ENCODE measurements at regions not wholly inside any gene's neighbourhood (a gene's known extent, or its start where the extent isn't known, plus 50 kb on each side); places are given as distances from the start of the nearest gene placed in this dataset.

DNA sequence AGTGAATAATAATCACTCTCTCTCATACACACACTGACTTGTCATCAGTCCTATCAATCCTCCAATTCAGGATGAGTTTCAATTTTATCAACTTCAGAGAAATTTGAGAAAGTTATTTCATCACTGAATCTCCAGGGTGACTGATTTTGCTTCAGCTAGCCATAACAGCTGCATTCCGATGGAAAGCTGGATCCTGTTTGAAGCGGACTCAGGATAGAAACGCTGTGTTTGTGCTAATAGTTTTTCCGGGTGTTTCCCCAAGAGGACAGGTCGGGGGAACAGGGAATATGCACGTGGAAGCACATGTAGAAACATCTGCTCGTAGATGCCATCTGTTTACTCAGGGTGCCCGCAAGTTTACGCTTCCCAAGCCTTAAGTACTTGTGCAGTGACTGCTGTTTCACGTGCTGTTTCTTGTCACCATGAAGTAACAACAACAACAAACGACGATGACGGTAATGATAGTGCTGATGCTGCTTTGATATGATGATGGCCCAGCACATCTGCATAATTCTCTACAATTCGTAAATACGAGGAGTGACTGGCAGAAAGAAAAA lies 263.7 kb upstream of the DAPK1 start:
- FAIRE-seq (no peak), DNase-seq (ENCODE audit: insufficient read length, low spot score) (no peak)

DNA sequence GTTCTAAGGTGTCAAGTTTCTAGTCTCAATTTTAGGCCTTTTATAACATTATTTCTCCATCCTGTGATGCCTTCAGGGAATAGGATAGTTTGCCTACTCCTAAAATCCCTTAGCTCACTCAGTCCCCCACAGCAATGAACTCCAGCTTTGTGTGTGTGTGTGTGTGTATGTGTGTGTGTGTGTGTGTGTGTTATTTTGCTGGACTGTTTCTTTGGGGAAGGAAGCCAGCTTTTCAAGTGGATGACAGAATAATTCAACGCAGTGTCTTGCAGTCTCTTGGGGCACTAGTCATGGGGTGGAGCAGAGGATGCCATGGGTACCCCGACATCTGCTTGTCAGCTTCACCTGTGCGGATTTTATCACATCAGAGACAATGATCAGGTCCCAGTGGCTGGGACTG lies 262.8 kb upstream of the DAPK1 start:
- no peak for FAIRE-seq
- no peak for DNase-seq (ENCODE audit: insufficient read length, low spot score)

DNA sequence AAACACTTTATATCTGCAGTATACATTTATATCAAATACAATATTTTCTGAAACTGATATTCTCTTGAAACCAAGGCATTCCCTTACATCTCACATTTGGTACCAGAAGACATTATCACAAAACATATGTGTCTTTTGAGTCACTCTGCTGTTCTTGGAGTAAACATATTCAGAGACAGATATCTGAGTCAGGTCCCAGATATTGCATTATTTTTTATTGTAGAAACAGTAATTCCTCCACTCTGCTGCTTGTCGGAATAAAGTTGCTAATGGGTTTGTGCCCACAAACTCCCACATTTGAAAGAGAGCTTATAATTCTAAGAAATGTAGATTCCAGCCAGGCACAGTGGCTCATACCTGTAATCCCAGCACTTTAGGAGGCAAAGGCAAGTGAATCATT lies 261.1 kb upstream of the DAPK1 start:
- FAIRE-seq (no peak), DNase-seq (ENCODE audit: insufficient read length, low spot score) (no peak)

DNA sequence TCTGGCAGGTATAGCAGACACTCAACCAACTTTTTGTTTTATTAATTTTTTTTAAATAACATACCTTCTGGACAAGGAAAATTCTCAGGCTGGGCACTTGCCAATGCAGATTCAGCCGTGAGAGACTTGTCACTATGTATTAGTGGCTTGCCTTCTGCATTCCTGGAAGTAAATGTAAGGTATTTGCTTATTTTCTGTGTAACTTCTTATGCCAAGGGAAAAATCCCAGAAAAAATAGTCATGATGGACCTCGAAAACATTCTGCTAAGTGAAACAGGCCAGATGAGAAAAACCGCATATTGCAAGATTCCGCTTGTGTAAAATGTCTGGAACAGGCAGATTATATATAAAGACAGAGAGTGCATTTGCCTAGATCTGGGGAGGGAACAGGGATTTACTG lies 260.3 kb upstream of the DAPK1 start:
- FAIRE-seq (no peak), DNase-seq (ENCODE audit: insufficient read length, low spot score) (no peak)

DNA sequence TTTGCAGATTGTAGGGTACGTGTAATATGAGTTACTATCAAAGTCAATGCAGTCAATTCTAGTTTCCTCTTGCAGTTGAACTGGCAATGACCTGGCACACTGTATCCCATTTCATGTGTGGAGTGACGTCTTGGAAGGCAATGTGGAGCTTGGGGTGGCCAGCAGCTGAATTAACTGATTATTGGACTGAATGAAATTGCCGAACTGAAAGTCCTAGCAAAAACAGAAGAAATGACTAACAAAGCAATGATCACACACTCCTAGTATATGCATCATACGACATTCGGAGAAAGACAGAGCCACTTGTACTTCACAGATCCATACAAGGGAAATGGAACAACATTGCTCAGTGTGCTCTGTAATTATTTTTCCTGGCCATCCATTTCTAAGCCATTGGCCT lies 259.1 kb upstream of the DAPK1 start:
- DNase-seq (ENCODE audit: insufficient read length, low spot score) (no peak), FAIRE-seq (no peak)

DNA sequence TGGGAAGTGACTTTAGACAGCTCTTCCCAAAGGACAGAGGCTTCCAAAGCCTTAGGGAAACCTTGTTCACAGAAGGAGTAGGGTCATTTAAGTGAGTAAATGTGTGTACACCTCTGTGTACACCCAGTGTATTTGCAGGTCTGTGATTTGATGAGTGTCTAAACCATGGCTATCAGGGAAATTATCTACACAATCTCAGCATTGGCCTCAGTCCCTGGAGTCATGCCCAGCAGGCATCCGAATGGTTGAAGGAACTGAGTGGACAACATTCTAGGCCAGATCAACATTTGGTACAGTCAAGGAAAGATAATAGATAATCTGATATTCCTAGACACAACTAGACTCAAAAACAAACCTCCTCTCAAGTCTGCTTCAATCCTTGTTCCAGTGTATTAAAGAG lies 258.4 kb upstream of the DAPK1 start:
- FAIRE-seq (no peak), DNase-seq (ENCODE audit: insufficient read length, low spot score) (no peak)

DNA sequence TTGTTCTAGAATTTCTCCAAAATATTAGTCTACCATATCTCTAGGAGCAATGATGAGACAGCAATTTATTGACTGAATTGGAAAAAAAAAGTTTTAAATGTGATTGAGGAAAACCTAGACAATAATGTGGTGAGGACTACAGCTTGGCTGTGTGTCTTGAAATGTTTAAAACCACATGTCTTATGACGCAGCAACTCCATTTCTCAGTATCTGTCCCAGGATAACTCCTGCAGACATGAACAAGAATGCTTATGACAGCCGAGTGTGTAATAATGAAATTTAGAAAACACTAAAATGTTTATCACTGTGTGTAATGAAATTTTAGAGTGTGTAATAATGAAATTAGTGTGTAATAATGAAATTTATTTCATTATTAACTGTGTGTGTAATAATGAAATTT lies 254.1 kb upstream of the DAPK1 start:
- FAIRE-seq (no peak), DNase-seq (ENCODE audit: insufficient read length, low spot score) (no peak)

DNA sequence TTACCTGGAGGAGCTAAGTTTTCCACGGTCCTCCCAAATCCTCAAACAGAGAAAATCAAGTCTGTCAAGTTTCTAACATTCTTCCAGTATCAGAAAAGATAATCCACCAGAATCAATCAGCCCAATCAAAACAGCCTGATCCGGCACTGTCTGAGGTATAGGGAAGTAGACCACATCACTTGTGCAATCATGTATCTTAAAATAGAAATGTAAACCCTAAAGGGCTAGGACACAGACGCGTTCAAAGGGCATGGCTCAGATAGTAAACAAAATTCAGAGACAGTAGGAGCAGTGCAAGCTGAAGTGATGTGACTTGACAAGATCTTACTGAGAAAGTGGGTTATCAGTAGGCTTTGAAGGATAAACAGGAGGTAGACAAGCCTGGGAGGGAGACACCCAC lies 252.4 kb upstream of the DAPK1 start:
- DNase-seq (ENCODE audit: insufficient read length, low spot score), result no peak
- FAIRE-seq, result no peak

DNA sequence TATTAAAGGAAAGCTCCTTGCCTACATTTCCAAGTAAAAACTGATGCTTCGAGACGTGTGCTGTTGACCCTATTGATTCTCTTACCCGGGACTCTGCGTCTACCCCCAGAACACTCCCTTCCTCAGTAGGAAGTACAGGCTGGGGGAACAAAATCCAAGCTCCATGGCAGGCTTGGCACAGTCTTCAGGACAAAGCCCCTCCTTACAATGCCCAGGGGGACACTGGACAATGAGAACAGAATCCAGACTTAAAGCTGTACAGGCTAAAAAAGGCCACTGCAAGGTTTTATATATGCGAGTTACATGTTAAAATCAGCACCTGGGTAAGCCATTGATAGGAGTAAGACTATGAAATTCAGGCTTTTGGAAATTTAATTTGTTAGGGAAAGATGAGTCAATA lies 250.6 kb upstream of the DAPK1 start:
- DNase-seq (ENCODE audit: insufficient read length, low spot score) (no peak), FAIRE-seq (no peak)

DNA sequence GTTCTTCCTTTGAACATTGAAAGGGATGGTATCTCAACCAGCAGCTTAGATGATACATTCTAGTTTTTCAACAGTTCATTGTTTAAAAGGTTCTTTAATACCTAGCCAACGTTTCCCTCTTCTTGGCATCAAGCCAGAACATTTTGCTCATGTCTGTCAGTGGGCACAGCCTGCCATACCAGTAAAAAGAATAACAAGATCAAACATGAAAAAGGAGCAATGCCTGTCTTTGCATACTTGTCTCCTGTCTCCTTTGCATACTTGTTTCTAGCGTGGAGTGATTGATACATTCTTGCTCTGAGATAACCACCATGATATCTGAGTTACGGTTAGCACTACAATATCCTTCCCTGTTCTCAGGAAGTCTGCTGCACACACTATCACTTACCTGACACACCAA lies 248.6 kb upstream of the DAPK1 start:
- no peak for DNase-seq (ENCODE audit: insufficient read length, low spot score)
- no peak for FAIRE-seq

DNA sequence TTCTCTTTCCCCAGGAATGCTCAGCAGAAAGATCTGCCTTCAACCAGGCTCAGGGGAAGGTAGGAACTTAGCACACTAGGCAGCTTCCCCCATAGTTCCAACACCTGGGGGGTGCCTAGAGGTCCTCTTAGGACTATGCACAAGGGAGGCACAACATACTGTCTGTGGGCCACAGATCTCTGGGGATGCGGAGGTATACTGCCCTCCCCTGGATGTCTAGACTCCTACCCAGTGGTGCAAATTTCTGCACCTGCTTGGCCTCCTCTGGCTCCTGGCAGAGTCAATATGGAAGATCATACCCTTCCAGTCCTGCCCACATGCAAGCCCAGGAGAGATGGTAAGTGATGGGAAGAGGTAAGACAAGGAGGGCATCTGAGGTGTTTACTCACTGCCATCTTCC lies 247.5 kb upstream of the DAPK1 start:
- FAIRE-seq (no peak), DNase-seq (ENCODE audit: insufficient read length, low spot score) (no peak)

DNA sequence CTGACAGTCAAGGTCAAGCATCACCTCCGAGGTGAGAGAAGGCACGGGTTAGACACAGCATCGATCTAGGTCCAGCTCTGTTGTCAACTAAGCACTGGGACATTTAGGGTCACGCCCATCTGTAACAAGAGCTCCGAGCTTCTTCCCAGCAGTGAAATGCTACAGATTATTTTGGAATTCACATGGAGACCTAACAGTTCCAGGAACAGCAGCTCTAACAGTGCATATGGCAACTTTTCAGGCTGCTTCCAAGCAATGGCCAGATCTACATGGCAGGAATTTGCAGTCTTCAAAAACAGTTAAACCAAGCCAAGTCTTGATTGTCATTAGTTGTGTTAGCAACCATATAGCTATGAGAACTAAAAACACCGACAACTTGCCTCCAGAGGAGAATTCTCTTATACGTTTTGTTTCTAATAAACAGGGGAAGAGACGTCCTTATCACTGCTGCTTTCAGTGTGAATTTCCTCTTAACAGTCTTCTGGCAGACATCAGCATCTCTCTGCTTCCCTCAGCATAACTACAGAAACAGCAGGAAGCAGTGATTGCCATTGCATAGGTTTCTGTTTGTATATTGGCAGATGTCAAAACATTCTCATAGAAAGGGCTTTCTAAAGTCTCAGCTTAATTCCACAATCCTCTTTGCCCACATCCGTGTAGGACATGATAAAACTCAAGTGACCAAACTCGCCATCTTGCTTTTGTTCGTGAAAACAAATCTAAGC lies 242.1 kb upstream of the DAPK1 start:
- DNase-seq (ENCODE audit: insufficient read length, low spot score) (no peak), FAIRE-seq (no peak)

DNA sequence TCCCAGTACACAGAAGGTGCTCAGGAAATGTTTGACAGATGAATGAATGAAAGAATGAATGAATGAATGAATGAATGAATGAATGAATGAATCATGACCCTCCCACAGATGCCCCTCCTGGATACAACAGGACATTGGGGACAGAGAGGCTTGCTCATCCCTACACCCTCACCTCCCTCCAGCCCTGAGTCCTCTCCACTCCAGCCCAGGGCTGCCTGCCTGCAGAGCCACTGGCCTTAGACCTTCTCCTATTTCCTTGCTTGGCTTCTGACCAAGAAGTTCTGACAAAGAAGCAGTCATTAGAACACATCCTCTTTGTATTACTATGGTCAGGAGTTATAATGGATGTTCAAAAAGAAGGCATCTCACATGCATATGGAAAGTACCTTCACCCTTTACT lies 240.7 kb upstream of the DAPK1 start:
- DNase-seq (ENCODE audit: insufficient read length, low spot score), result no peak
- no peak for FAIRE-seq

DNA sequence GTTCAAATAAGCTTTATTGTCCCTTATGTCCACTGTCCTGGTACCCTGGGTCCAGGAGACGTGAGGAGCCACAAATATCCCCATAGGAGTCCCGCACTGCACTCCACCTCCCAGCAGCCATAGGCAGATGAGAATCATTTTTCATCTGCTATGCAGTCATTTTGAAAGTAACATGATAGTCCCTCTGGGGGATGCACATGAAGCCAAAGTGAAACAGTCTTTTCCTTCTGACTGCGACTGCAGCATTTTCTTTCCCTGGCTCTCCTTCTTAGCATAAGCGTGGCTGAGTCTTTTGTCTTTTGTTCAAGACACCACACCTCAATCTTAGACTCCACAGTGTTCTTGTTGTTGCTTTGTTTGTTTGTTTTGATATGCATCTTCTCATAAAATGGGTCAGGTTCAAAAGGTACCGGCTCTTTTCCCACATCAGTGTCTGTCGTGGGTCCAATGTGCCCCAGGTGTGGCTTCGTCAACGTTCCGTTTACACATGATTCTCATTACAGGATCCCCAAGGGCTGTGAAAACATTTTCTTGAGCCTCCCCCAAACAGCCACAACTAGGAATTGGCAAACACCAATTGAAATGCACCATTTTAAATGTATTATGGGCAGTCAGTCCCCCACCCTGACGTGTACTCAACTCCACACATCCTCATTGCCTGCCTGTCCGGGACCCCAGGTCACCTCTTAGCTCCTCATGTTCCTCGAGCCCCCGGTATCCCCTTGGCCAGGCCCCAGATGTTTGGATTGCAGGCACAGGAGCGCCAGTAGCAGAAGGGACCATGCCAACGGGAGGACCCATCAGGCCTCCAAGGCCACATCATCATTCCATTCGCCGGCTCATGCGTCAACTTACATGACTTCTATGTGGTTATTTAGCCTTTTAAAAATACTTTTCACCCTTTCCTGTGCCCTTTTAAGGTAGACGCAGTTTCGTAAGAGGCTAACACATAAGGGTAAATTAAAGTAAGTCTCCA lies 237.8 kb upstream of the DAPK1 start:
- DNase-seq (ENCODE audit: insufficient read length, low spot score) (no peak), FAIRE-seq (no peak)

DNA sequence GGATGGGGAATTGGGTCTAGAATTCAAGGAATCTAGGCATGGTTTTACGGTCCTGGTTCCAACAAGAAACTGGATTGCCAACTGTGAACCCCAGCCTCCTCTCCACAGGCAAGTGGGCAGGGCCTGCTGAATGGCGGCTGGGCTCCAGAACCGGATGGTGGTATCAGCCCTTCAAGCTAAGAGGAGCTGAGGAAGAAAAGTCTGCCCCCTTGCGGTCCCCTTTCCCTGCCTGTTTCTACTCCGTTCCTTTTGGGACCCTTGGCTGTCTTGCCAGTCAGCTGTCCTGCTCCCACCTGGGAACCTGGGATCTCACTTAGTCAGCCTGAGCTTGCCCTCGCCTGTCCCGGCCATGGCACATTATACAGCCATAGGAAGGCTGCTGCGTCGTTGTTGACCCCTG lies 234.4 kb upstream of the DAPK1 start:
- no peak for DNase-seq (ENCODE audit: insufficient read length, low spot score)
- FAIRE-seq, result no peak

DNA sequence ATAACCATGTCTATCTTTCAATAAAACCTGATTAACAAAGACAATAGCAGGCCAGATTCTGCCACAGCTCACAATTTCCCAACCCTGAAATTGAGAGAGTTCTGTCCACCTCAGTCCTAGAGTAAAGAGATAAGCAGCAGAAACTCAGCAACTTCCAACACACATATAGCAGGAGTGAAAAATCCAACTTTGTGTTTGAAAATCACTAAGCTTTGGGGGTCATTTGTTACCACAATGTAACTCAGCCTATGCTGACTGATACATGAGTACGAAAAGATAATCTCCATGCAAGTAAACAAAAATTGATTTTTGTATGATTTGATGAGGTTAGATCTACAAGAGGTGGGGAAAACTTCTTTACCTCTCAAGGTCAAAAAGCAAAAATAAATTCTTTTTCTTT lies 231.0 kb upstream of the DAPK1 start:
- no peak for FAIRE-seq

DNA sequence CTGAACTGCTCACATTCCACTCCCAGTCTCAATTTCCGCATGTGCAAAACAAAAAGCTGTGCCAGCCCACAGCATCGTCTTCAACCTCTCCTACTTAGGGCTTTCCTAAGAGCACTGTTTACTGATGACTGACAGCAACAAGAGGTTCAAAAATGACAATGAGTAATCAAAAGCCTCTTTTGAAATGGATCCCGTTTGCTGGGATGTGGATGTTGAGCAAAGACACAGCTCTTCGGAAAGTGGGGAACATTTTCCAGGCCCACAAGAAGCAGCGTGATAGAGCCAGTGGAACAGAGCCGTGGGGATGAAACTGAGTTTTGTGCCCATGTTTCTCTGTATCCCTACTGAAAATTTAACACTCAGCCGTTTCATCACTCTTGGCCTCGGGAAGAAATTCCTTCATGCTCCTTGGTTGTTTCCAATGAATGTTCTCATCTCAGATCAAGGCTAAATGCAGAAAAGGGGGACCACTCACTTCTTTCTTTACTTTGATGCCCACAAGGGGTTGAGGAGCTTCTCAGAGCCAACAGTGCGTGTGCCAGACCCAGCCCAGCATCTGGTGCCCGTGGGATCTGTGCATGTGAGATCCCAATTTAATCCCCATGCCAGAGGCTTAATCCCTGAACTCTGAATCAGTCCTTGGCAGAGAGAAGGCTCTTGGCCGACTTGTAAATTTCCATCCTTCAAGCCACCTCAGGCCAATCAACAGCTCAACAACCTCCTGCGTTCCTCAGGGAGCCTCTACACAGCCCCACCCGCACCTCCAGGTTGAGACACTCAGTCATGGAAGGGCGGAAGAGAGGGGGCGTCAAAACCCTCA lies 230.2 kb upstream of the DAPK1 start:
- no peak for DNase-seq (ENCODE audit: insufficient read length, low spot score)

More for the DNA sequence above, 231.0 kb upstream of the DAPK1 start:
- no peak for DNase-seq (ENCODE audit: insufficient read length, low spot score)

DNA sequence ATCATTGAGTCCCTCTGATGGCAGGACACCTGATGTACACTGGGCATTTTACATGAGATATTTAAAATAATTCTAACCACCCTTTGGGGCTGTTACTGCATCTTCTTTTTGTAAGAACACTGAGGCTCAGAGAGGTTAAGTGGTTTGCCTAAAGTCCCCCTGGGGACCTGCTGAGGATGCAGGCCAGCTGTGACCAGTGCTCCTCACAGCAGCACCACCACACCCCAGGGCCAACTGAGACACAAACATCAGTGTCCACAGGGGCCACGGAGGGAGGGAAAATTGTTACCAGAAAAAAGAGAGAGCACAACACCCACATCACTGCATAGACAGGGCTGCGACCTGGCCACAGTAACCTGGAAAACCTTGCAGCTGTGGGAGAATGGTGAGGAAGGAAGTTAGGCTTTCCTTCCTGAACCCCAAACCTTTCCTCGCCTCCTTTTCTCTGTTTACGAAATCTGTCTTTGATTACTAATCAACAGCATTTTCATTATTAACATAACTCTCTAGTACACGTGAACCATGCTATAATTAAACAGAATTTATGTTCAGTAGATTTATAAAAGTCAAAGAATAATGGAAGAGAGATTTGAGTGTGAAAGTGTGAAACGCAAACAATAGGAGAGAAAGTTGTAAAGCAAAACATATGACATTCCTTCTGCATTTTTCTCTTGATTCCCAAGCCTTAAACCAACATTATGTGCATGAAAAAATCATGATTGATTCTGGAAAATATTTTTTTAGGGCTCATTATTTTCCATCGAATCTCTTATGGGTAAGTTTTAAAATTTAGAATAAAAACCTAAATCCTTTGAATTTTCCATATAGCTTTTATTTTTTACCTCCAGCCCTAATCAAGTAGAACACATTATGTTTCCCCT lies 228.1 kb upstream of the DAPK1 start:
- no peak for FAIRE-seq

More for the DNA sequence above, 230.2 kb upstream of the DAPK1 start:
- FAIRE-seq, result no peak

DNA sequence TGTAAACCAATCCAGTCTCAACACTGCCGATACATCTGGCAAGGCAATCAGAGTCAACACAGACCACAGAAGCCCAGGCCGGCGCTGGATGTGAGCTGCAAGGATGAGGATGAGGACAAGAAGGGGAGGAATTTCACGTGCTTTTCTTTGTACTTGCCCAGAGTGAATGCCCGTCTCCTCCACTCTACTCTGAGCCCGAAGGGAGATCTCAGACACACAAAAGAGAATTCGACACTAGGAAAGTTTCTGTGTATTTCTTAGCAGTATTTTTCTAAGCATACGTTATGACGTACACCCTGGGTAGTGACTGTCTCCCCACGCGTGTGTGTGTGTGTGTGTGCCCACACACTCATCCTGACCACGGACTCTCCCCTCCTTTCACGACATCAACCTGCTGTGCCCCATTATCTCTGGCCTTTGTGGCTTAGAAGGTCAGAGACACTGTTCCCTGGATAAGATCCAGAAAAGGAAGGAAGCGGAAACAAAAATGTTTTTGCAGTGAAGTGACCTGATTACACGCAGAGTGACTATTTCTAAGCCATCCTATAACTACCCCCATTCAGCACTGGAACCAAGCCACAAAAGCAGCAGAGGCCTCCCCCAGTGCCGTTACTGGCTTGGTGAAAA lies 227.3 kb upstream of the DAPK1 start:
- DNase-seq (ENCODE audit: insufficient read length, low spot score) (no peak), FAIRE-seq (no peak)

More for the DNA sequence above, 228.1 kb upstream of the DAPK1 start:
- DNase-seq (ENCODE audit: insufficient read length, low spot score), result no peak
